ENCODE measurements at regions not wholly inside any gene's neighbourhood (a gene's known extent, or its start where the extent isn't known, plus 50 kb on each side); places are given as distances from the start of the nearest gene placed in this dataset.

GRCh38 chr5:99258819-99259218, 330.0 kb upstream of the CHD1 start:
- TF ChIP-seq CTCF (IDR thresholded peaks at IDR 0.05; ENCODE audit: low read depth, low read length, poor library complexity, severe bottlenecking) (no peak), EZH2phosphoT487 (IDR thresholded peaks at IDR 0.05; ENCODE audit: borderline replicate concordance, low read length) (no peak)
